ENCODE measurements at regions not wholly inside any gene's neighbourhood (a gene's known extent, or its start where the extent isn't known, plus 50 kb on each side); places are given as distances from the start of the nearest gene placed in this dataset.

- peaks cover 2% of the 10 kb centered on the region for H3K27me3 Mint-ChIP-seq
- no peaks in the 10 kb centered on the region for H3K4me1 Mint-ChIP-seq
- H3K27ac Mint-ChIP-seq = no peak overlapping the region
- no peak overlapping the region for H3K4me3 Mint-ChIP-seq
- no peaks in the 10 kb centered on the region for H3K36me3 Mint-ChIP-seq
- H3K9me3 Mint-ChIP-seq = no peaks in the 10 kb centered on the region
Measured at GRCh38 chr12:14111230-14111865, 129.9 kb upstream of the GRIN2B start.

- H3K4me3 Mint-ChIP-seq = no peak overlapping the region
- H3K36me3 Mint-ChIP-seq = no peaks in the 10 kb centered on the region
- H3K9me3 Mint-ChIP-seq = no peaks in the 10 kb centered on the region
- H3K27me3 Mint-ChIP-seq = peaks cover 2% of the 10 kb centered on the region
- H3K4me1 Mint-ChIP-seq = no peaks in the 10 kb centered on the region
- H3K27ac Mint-ChIP-seq = no peak overlapping the region
Measured at GRCh38 chr12:14113031-14113430, 131.6 kb upstream of the GRIN2B start.

DNA sequence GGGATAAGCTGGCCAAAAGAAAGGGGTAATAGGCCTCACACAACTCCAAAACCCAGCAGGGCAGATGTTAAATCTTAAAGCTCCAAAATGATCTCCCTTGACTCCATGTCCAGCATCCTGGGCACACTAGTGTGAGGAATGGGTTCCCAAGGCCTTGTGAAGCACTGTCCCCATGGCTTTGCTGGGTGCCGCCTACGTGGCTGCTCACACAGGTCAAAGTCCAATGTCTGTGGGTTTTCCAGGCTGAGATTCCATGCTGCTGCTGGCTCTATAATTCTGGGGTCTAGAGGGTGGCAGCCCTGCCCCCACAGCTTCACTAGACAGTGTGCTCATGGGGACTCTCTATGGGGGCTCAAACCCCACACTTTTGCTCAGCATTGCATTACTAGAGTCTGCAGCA, 145.3 kb upstream of the GRIN2B start:
- peaks cover 4% of the 10 kb centered on the region for H3K27me3 Mint-ChIP-seq
- no peaks in the 10 kb centered on the region for H3K4me1 Mint-ChIP-seq

GRCh38 chr12:14129611-14130195, 148.3 kb upstream of the GRIN2B start:
- H3K4me3 Mint-ChIP-seq = no peak overlapping the region
- H3K9me3 Mint-ChIP-seq = no peaks in the 10 kb centered on the region
- no peaks in the 10 kb centered on the region for H3K4me1 Mint-ChIP-seq
- no peak overlapping the region for H3K27ac Mint-ChIP-seq
- H3K36me3 Mint-ChIP-seq = no peaks in the 10 kb centered on the region
- H3K27me3 Mint-ChIP-seq = peaks cover 11% of the 10 kb centered on the region

More for the DNA sequence above, 145.3 kb upstream of the GRIN2B start:
- Mint-ChIP-seq H3K4me3 (no peak overlapping the region), H3K36me3 (no peaks in the 10 kb centered on the region), H3K9me3 (no peaks in the 10 kb centered on the region), H3K27ac (no peak overlapping the region)

- no peaks in the 10 kb centered on the region for H3K36me3 Mint-ChIP-seq
- no peak overlapping the region for H3K27ac Mint-ChIP-seq
- peaks cover 17% of the 10 kb centered on the region for H3K27me3 Mint-ChIP-seq
- no peak overlapping the region for H3K4me3 Mint-ChIP-seq
- H3K4me1 Mint-ChIP-seq = no peaks in the 10 kb centered on the region
- H3K9me3 Mint-ChIP-seq = no peaks in the 10 kb centered on the region
Measured at GRCh38 chr12:14135996-14136395, 154.6 kb upstream of the GRIN2B start.

DNA sequence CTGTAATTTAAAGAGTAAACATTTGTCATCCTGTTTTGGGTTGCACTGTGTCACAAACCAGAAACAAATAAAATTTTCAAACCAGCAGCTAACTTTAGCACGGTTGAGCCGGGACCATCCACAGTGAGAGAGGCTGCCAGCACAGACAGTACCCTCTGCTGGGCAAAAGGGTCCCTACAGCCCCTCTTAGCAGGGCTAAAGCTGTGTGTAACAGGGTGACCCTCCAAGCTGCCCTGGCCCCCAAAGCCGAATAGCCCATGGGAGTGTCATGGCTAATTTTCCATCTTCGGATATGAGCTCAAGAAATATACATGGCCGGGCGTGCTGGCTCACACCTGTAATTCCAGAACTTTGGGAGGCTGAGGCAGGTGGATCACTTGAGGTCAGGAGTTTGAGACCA, 157.1 kb upstream of the GRIN2B start:
- no peak overlapping the region for H3K27ac Mint-ChIP-seq
- no peaks in the 10 kb centered on the region for H3K36me3 Mint-ChIP-seq
- no peak overlapping the region for H3K4me3 Mint-ChIP-seq
- peaks cover 12% of the 10 kb centered on the region for H3K27me3 Mint-ChIP-seq
- no peaks in the 10 kb centered on the region for H3K9me3 Mint-ChIP-seq
- no peaks in the 10 kb centered on the region for H3K4me1 Mint-ChIP-seq

- Mint-ChIP-seq H3K27ac (no peak overlapping the region), H3K4me1 (no peaks in the 10 kb centered on the region), H3K4me3 (no peak overlapping the region), H3K36me3 (no peaks in the 10 kb centered on the region), H3K9me3 (no peaks in the 10 kb centered on the region), H3K27me3 (no peaks in the 10 kb centered on the region)
Measured at GRCh38 chr12:14148489-14149270, 167.3 kb upstream of the GRIN2B start.

DNA sequence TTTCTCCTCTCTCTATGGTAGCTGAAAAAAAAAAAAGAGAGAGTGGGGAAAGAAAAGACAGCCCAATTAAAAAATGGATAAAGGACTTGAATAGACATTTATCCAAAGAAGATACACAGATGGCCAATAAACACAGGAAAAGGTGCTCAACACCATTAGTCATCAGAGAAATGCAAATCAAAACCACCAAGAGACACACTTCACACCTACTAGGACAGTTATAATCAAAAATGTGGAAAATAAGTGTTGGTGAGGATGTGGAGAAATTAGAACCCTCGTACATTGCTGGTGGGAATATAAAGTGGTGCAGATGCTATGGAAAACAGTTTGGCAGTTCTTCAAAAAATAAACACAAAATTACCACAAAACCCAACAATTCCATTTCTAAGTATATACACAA, 172.4 kb upstream of the GRIN2B start:
- Mint-ChIP-seq H3K27me3 (peaks cover 4% of the 10 kb centered on the region), H3K4me1 (no peaks in the 10 kb centered on the region), H3K36me3 (no peaks in the 10 kb centered on the region), H3K9me3 (no peaks in the 10 kb centered on the region), H3K27ac (no peak overlapping the region), H3K4me3 (no peak overlapping the region)

DNA sequence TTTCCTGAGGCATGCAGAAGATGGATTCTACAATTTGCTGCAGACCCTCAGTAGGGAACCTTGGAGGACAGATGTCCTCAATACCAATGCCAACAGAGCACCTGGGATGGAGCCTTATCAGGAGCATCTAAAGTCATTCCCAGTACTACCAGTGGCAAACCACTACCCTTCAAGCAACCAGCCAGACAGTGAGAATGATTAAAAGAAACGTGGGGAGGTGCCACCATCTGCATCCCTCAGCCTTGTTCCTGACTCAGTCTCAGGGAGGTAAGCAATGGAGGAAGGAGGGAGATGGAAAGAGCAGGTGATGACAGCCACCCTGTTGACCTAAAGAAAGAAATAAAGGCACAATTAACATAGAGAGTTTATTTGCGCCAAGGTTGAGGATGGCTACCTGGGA, 175.2 kb upstream of the GRIN2B start:
- no peak overlapping the region for H3K27ac Mint-ChIP-seq
- H3K27me3 Mint-ChIP-seq = peaks cover 4% of the 10 kb centered on the region
- H3K9me3 Mint-ChIP-seq = no peaks in the 10 kb centered on the region
- H3K4me1 Mint-ChIP-seq = no peaks in the 10 kb centered on the region
- no peaks in the 10 kb centered on the region for H3K36me3 Mint-ChIP-seq
- no peak overlapping the region for H3K4me3 Mint-ChIP-seq

DNA sequence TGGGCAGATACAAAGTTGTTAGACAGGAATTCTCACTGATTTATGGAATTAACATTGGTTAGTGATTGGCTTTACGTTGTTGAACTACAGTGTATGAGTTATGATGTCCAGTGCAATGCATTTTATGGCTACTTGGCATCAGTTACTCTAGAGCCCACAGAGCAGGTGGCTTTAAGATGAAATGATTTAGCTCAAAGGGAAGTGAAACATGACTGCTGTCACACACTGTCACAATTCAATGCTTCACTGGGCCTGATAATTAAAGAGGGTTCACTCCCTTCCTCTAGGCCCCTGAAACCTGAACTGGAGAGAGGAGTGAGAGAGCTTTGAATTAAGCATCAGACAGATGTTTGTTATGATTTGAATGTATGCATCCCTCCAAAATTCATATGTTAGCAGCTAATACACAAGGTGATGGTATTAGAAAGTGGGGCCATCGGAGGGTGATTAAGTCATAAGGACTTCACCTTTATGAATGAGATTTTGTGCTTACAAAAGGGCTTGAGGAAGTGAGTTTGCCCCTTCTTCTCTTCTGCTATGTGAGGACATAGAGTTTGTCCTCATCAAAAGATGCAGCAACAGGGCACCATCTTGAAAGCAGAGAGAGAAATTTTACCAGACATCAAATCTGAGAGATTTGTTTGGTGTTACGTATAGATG, 175.8 kb upstream of the GRIN2B start:
- Mint-ChIP-seq H3K36me3 (no peaks in the 10 kb centered on the region), H3K27me3 (peaks cover 4% of the 10 kb centered on the region), H3K4me3 (no peak overlapping the region), H3K27ac (no peak overlapping the region), H3K4me1 (no peaks in the 10 kb centered on the region), H3K9me3 (no peaks in the 10 kb centered on the region)

- Mint-ChIP-seq H3K4me3 (no peak overlapping the region), H3K4me1 (no peaks in the 10 kb centered on the region), H3K27ac (no peak overlapping the region), H3K27me3 (no peaks in the 10 kb centered on the region), H3K36me3 (no peaks in the 10 kb centered on the region), H3K9me3 (no peaks in the 10 kb centered on the region)
Measured at GRCh38 chr12:14164266-14164665, 182.9 kb upstream of the GRIN2B start.

- H3K9me3 Mint-ChIP-seq = no peaks in the 10 kb centered on the region
- no peaks in the 10 kb centered on the region for H3K36me3 Mint-ChIP-seq
- no peak overlapping the region for H3K27ac Mint-ChIP-seq
- H3K4me1 Mint-ChIP-seq = no peaks in the 10 kb centered on the region
- no peaks in the 10 kb centered on the region for H3K27me3 Mint-ChIP-seq
- H3K4me3 Mint-ChIP-seq = no peak overlapping the region
Measured at GRCh38 chr12:14167005-14167628, 185.7 kb upstream of the GRIN2B start.

GRCh38 chr12:14169281-14169680, 187.9 kb upstream of the GRIN2B start:
- Mint-ChIP-seq H3K4me3 (no peak overlapping the region), H3K36me3 (no peaks in the 10 kb centered on the region), H3K27ac (no peak overlapping the region), H3K4me1 (no peaks in the 10 kb centered on the region), H3K9me3 (no peaks in the 10 kb centered on the region), H3K27me3 (peaks cover 2% of the 10 kb centered on the region)

GRCh38 chr12:14171106-14171505, 189.7 kb upstream of the GRIN2B start:
- Mint-ChIP-seq H3K4me1 (no peaks in the 10 kb centered on the region), H3K4me3 (no peak overlapping the region), H3K27me3 (peaks cover 2% of the 10 kb centered on the region), H3K36me3 (no peaks in the 10 kb centered on the region), H3K9me3 (no peaks in the 10 kb centered on the region), H3K27ac (no peak overlapping the region)

- Mint-ChIP-seq H3K36me3 (no peaks in the 10 kb centered on the region), H3K9me3 (no peaks in the 10 kb centered on the region), H3K27ac (no peak overlapping the region), H3K4me1 (no peaks in the 10 kb centered on the region), H3K4me3 (no peak overlapping the region), H3K27me3 (peaks cover 2% of the 10 kb centered on the region)
Measured at GRCh38 chr12:14175206-14175605, 190.3 kb upstream of the ATF7IP start.

All from activated naive CD4-positive, alpha-beta T cell treated with anti-CD3 and anti-CD28 coated beads, Interleukin-2, amount 50 U/mL, for 24 hours (primary cell).